ENCODE measurements at regions not wholly inside any gene's neighbourhood (a gene's known extent, or its start where the extent isn't known, plus 50 kb on each side); places are given as distances from the start of the nearest gene placed in this dataset.

DNA sequence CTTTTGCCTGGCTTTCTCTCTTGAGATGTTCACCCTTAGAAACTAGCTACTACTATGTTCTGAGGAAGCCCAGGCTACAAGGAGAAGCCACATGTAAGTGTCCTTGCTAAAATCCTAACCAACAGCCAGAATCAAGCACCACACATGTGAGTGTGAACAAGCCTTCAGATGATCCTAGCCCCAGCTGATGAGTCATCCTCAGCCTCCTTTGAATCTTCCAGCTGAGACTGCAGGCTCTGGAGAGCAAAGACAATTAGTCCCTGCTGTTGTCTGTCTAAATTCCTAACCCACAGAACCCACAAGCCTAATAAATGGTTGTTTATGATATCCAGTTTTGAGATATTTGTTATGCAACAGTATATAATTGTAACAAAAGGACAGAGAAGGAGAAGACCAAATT is 92.8 kb upstream of the TAC1 start:
- no peaks in the 10 kb centered on the region; the same call in 1 of the 2 replicates for H3K27me3 Mint-ChIP-seq (ENCODE audit: low read depth)
- ATAC-seq (no peak), DNase-seq (ENCODE audit: low spot score) (no peak)
- TF ChIP-seq, protein P1, sequence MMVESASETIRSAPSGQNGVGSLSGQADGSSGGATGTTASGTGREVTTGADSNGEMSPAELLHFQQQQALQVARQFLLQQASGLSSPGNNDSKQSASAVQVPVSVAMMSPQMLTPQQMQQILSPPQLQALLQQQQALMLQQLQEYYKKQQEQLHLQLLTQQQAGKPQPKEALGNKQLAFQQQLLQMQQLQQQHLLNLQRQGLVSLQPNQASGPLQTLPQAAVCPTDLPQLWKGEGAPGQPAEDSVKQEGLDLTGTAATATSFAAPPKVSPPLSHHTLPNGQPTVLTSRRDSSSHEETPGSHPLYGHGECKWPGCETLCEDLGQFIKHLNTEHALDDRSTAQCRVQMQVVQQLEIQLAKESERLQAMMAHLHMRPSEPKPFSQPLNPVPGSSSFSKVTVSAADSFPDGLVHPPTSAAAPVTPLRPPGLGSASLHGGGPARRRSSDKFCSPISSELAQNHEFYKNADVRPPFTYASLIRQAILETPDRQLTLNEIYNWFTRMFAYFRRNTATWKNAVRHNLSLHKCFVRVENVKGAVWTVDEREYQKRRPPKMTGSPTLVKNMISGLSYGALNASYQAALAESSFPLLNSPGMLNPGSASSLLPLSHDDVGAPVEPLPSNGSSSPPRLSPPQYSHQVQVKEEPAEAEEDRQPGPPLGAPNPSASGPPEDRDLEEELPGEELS (CRISPR knock-in tag; IDR thresholded peaks at IDR 0.05) = no peak
- TF ChIP-seq, protein P2, sequence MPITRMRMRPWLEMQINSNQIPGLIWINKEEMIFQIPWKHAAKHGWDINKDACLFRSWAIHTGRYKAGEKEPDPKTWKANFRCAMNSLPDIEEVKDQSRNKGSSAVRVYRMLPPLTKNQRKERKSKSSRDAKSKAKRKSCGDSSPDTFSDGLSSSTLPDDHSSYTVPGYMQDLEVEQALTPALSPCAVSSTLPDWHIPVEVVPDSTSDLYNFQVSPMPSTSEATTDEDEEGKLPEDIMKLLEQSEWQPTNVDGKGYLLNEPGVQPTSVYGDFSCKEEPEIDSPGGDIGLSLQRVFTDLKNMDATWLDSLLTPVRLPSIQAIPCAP (CRISPR knock-in tag; IDR thresholded peaks at IDR 0.05) = no peak
- TF ChIP-seq MYBL2 (CRISPR knock-in tag; IDR thresholded peaks at IDR 0.05) (no peak), PREB (CRISPR knock-in tag; IDR thresholded peaks at IDR 0.05; ENCODE audit: borderline replicate concordance) (no peak), MXD4 (CRISPR knock-in tag; IDR thresholded peaks at IDR 0.05; ENCODE audit: borderline replicate concordance) (no peak), ERG (CRISPR knock-in tag; IDR thresholded peaks at IDR 0.05) (no peak), ZNF317 (CRISPR knock-in tag; IDR thresholded peaks at IDR 0.05; ENCODE audit: borderline replicate concordance, low read depth) (no peak), HMGA2 (CRISPR knock-in tag; IDR thresholded peaks at IDR 0.05) (no peak), E2F4 (CRISPR knock-in tag; IDR thresholded peaks at IDR 0.05; ENCODE audit: borderline replicate concordance, low read depth) (no peak), FOXP1 (CRISPR knock-in tag; IDR thresholded peaks at IDR 0.05; ENCODE audit: borderline replicate concordance) (no peak), ZSCAN18 (CRISPR knock-in tag; IDR thresholded peaks at IDR 0.05) (no peak), USF1 (CRISPR knock-in tag; IDR thresholded peaks at IDR 0.05) (no peak), ESRRA (CRISPR knock-in tag; IDR thresholded peaks at IDR 0.05; ENCODE audit: borderline replicate concordance) (no peak)
- TF ChIP-seq, protein P3, sequence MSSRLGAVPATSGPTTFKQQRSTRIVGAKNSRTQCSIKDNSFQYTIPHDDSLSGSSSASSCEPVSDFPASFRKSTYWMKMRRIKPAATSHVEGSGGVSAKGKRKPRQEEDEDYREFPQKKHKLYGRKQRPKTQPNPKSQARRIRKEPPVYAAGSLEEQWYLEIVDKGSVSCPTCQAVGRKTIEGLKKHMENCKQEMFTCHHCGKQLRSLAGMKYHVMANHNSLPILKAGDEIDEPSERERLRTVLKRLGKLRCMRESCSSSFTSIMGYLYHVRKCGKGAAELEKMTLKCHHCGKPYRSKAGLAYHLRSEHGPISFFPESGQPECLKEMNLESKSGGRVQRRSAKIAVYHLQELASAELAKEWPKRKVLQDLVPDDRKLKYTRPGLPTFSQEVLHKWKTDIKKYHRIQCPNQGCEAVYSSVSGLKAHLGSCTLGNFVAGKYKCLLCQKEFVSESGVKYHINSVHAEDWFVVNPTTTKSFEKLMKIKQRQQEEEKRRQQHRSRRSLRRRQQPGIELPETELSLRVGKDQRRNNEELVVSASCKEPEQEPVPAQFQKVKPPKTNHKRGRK (CRISPR knock-in tag; IDR thresholded peaks at IDR 0.05; ENCODE audit: borderline replicate concordance) = no peak
- POLR2A ChIA-PET = no interaction called here
- H3K4me3 Mint-ChIP-seq = no peak overlapping the region
- peaks cover 5% of the 10 kb centered on the region for H3K36me3 Mint-ChIP-seq
- H3K9me3 Mint-ChIP-seq = peaks cover 10% of the 10 kb centered on the region
- CTCF ChIA-PET = no interaction called here
- peaks cover 5% of the 10 kb centered on the region; the same call in 1 of the 2 replicates for H3K4me1 Mint-ChIP-seq
- no peak overlapping the region for H3K27ac Mint-ChIP-seq

Measured in WTC11 (cell line).